Prostate gland (tissue), 2 donors: ENCODE measurements at regions not wholly inside any gene's neighbourhood (a gene's known extent, or its start where the extent isn't known, plus 50 kb on each side); places are given as distances from the start of the nearest gene placed in this dataset.

Experiments used
- DNase-seq: peaks from one replicate; pipeline ENCODE4 v3.0.0-alpha.2; 2019; ENCODE audit warnings: low spot score
- H3K27ac ChIP-seq, 2 donors: fragments of 200-600 bp; sonication (generic); 2 replicates each; pipeline ENCODE4 v1.5.1; 2017 to 2019
- H3K27me3 ChIP-seq: fragments of 200-600 bp; sonication (generic); replicated peaks from 2 replicates; pipeline ENCODE4 v1.5.1; 2019; ENCODE audit not compliant: insufficient read depth
- H3K36me3 ChIP-seq, 2 donors: fragments of 200-600 bp; sonication (generic); 1 replicate in 1 of 2; 2 replicates in 1 of 2; pipeline versions ENCODE4 v1.5.1 to v1.8.1; 2017 to 2019
- H3K4me1 ChIP-seq: fragments of 200-600 bp; sonication (generic); replicated peaks from 2 replicates; pipeline ENCODE4 v1.5.1; 2019
- H3K4me3 ChIP-seq, 2 donors: fragments of 200-600 bp; sonication (generic); 2 replicates each; pipeline ENCODE4 v1.5.1; 2017 to 2019
- H3K9me3 ChIP-seq: fragments of 200-600 bp; sonication (generic); 2 replicates; pipeline ENCODE4 v1.5.1; 2017
- POLR2A ChIP-seq: fragments of 450-650 bp; IDR thresholded peaks from one replicate; pipeline ENCODE4 v1.6.1; 2016; ENCODE audit warnings: antibody characterized with exemption, mild to moderate bottlenecking
- POLR2AphosphoS5 ChIP-seq: sonication (generic); formaldehyde crosslinking; IDR thresholded peaks from one replicate; pipeline ENCODE4 v1.6.1; 2017; ENCODE audit warnings: antibody characterized with exemption
- WGBS: methylation state at CpG from one replicate; pipeline ENCODE4 v1.1.5; 2018; 5-methylcytosine and 5-hydroxymethylcytosine counted together
- intact Hi-C: fragments of 100-400 bp; cut with DNase I; formaldehyde crosslinking; loops from one replicate; pipeline ENCODE4 v1.14.2; 2022
- TF ChIP-seq, protein P1 (sequence below), 4 experiments: fragments of 200-600 bp in 2 of 4; fragments of 450-650 bp in 2 of 4; sonication (generic) in 2 of 4; IDR thresholded peaks; 1 replicate in 3 of 4; 2 replicates in 1 of 4; pipeline ENCODE4 v1.5.1; 2016 to 2019; ENCODE audit warnings: antibody characterized with exemption in 4 of 4, mild to moderate bottlenecking in 2 of 4, moderate library complexity in 2 of 4

DNA sequence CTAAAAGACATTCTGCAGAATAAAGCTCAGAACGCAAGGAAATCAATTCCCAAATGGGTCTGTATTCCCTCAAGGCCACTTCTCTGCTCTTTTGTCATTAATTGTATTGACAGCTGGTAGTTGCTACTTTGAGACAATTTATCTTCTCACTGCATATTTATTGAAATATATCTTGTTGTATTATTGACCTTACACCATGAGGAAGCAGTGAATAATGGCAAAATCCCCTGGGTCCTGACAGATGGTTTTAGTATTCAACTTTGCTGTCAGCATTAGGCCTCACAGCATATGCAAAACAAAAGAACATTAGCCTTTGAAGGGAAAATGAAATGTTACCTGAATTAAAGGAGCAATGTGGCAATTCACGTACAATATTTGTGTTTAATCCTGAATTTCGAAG, 406.1 kb upstream of the TRAM1L1 start:
- Histone ChIP-seq H3K9me3 (no peaks in the 10 kb centered on the region), H3K36me3 (no peaks in the 10 kb centered on the region), H3K27ac (no peak overlapping the region), H3K27me3 (no peaks in the 10 kb centered on the region), H3K4me3 (no peak overlapping the region), H3K4me1 (no peaks in the 10 kb centered on the region)
- no peak for DNase-seq
- WGBS, result 65% methylated on average over 3 of the region's 3 CpGs
- intact Hi-C loops, result no loop called here
- TF ChIP-seq, protein P1, sequence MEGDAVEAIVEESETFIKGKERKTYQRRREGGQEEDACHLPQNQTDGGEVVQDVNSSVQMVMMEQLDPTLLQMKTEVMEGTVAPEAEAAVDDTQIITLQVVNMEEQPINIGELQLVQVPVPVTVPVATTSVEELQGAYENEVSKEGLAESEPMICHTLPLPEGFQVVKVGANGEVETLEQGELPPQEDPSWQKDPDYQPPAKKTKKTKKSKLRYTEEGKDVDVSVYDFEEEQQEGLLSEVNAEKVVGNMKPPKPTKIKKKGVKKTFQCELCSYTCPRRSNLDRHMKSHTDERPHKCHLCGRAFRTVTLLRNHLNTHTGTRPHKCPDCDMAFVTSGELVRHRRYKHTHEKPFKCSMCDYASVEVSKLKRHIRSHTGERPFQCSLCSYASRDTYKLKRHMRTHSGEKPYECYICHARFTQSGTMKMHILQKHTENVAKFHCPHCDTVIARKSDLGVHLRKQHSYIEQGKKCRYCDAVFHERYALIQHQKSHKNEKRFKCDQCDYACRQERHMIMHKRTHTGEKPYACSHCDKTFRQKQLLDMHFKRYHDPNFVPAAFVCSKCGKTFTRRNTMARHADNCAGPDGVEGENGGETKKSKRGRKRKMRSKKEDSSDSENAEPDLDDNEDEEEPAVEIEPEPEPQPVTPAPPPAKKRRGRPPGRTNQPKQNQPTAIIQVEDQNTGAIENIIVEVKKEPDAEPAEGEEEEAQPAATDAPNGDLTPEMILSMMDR (IDR thresholded peaks at IDR 0.05), result no peak
- TF ChIP-seq POLR2AphosphoS5 (no peak), POLR2A (no peak)

DNA sequence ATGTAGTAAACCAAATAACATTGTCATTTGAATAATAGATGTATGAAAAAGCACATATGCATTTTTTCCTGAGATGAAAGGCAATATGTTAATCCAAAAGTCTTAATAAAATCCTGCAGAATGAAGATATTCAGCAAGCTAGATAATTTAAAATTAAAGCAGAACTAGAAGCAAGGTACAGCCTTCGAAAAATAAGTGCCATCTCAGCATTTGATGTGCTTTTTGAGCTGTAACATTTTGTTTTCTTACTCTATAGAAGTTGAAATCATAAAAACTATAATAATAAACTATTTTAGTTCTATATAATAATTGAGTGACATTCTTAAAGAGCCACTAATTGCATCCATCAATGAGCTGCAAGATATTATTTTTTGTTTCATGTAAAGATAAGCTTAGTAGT, 410.4 kb upstream of the TRAM1L1 start:
- no peaks in the 10 kb centered on the region for H3K27me3 ChIP-seq
- H3K4me1 ChIP-seq, result no peaks in the 10 kb centered on the region
- TF ChIP-seq, protein P1 (IDR thresholded peaks at IDR 0.05), result no peak
- TF ChIP-seq POLR2A, result no peak
- no peak for TF ChIP-seq POLR2AphosphoS5
- no peak for DNase-seq
- intact Hi-C loops, result no loop called here
- H3K9me3 ChIP-seq, result no peaks in the 10 kb centered on the region
- no peak overlapping the region for H3K4me3 ChIP-seq
- H3K27ac ChIP-seq, result no peak overlapping the region
- 88% methylated on average over 1 of the region's 1 CpG for WGBS
- no peaks in the 10 kb centered on the region for H3K36me3 ChIP-seq

DNA sequence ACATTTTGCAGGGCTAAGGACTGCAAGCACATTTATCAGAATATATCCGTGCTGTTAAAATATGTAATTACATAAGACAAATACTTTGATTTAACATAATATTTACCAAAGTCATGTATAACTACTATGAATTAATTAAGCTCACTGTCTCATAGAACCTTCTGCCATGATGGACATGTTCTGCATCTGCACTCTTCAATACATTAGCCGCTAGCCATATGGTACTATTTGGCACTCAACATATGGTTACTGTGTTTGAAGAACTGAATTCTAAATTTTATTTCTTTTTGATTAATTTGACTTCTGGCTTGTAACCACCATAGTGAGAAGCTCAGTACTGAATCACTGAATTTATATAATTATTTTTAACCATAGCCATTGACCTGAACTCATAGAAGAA, 427.0 kb upstream of the TRAM1L1 start:
- TF ChIP-seq POLR2AphosphoS5, result no peak
- TF ChIP-seq, protein P1 (IDR thresholded peaks at IDR 0.05), result no peak
- intact Hi-C loops, result no loop called here
- WGBS, result 86% methylated on average over 2 of the region's 2 CpGs
- H3K27me3 ChIP-seq, result no peaks in the 10 kb centered on the region
- no peaks in the 10 kb centered on the region for H3K9me3 ChIP-seq
- no peaks in the 10 kb centered on the region for H3K36me3 ChIP-seq
- no peaks in the 10 kb centered on the region for H3K4me1 ChIP-seq
- DNase-seq, result no peak
- no peak overlapping the region for H3K27ac ChIP-seq
- no peak overlapping the region for H3K4me3 ChIP-seq

DNA sequence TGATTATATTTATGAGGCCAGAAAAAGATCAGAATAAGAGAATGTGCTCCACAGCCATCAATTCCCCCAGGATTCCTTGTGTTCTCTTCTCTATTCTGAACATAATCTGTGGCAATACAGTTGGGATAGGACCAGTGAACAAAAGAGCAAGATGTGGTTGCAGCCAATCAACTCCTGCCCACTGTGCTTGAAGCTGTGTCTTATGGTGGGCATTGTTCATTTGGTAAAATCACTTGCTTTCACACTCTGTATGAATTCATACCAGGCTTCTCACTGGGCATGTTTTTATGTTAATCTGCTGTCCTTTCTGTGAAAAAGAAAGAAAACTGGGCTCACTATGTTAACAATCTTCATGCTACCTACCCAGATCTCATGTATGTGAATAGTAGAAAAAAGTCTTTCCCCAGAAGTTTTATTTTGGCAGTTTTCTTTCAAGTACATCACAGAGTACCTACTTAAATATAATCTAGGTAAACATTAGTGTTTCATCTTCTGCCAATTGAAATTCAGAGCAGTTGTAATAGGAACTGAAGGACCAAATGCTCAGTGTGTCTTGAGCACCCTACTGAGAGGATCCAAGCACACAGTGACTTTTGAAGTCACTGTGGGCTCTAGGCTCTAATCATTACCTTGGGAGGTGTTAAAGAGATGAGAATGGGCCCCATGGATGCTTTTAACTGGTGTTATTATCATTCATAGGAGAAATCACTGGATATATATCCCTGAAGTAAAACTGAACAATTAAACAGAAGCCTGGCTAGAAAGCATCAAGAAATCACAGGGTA, 429.2 kb upstream of the TRAM1L1 start:
- DNase-seq, result no peak
- no peaks in the 10 kb centered on the region for H3K36me3 ChIP-seq
- H3K9me3 ChIP-seq, result no peaks in the 10 kb centered on the region
- H3K4me1 ChIP-seq, result no peaks in the 10 kb centered on the region
- H3K27me3 ChIP-seq, result no peaks in the 10 kb centered on the region
- TF ChIP-seq, protein P1 (IDR thresholded peaks at IDR 0.05), result no peak
- TF ChIP-seq POLR2AphosphoS5 (no peak), POLR2A (no peak)
- H3K27ac ChIP-seq, result no peak overlapping the region
- no peak overlapping the region for H3K4me3 ChIP-seq
- intact Hi-C loops, result no loop called here

DNA sequence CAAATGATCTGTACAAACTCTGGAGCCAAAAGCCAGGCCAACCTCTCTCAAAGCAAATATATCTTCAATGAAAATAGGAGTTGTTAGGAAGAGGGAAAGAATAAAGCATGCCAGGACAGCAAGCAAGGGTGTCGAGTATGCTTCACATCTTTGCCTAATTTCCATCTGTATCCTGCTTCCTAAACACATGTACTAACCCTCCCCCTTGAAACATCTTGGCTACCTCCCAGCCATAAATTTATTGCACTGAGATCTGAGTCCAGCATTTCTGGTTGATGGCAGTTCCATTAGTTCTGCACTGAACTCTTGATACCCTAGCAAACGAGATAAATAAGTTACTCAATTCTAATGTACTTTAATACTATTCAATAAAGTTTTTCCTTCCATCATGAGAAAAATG, 430.5 kb upstream of the TRAM1L1 start:
- Histone ChIP-seq H3K9me3 (no peaks in the 10 kb centered on the region), H3K4me3 (no peak overlapping the region), H3K27me3 (no peaks in the 10 kb centered on the region), H3K27ac (no peak overlapping the region), H3K36me3 (no peaks in the 10 kb centered on the region), H3K4me1 (no peaks in the 10 kb centered on the region)
- intact Hi-C loops, result no loop called here
- 40% methylated on average over 2 of the region's 2 CpGs for WGBS
- TF ChIP-seq, protein P1 (IDR thresholded peaks at IDR 0.05), result no peak
- TF ChIP-seq POLR2A, result no peak
- TF ChIP-seq POLR2AphosphoS5, result no peak
- DNase-seq, result no peak
